Stromal cell of bone marrow (primary cell): ENCODE measurements at regions not wholly inside any gene's neighbourhood (a gene's known extent, or its start where the extent isn't known, plus 50 kb on each side); places are given as distances from the start of the nearest gene placed in this dataset.

Experiments used
- DNase-seq: peaks from one replicate; pipeline ENCODE4 v3.0.0-alpha.2; 2012; ENCODE audit warnings: low read depth

GRCh38 chr16:8271344-8271743, 319.0 kb downstream of the TMEM114 start:
- DNase-seq = no peak

- DNase-seq = no peak
Measured at GRCh38 chr16:8262299-8262698, 328.0 kb downstream of the TMEM114 start.

DNA sequence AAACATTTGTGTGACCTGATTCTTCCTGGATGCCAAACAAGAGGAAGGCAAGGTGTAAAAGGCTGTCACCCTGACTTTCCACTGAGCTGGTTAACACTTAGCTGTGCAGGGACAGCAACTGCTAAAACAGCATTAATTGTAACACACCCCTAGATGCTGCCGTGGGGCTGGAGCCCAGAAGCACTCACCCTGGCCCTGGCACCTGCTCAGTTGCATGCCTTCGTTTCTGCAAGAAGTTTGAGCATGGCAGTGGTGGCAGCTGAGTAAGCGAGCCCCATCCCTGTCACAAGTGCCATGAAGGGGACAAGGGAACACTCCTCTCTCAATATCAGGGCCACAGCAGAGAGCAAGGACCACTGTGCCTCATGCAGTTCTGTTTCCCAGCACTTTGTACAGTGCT, 330.2 kb downstream of the TMEM114 start:
- no peak for DNase-seq

DNA sequence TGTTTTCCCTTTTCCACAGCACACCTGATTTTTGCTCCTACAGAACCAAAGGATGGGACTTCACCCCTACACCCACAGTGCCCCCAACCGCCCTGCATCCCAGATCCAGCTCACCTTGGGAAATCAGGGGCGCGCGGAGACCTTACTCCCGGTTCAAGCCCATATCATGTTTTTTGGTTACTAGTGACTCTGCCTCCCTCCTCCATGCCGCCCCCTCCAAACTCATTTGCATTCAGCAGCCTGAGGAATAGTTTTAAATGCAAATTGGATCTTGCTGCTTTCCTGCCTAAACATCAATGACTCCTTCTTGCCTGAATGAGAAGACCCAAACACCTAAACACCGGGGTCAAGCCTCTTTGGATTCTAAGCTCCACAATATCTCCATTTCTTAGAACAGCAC, 331.8 kb downstream of the TMEM114 start:
- no peak for DNase-seq

GRCh38 chr16:8257561-8257960, 332.8 kb downstream of the TMEM114 start:
- DNase-seq = no peak

DNA sequence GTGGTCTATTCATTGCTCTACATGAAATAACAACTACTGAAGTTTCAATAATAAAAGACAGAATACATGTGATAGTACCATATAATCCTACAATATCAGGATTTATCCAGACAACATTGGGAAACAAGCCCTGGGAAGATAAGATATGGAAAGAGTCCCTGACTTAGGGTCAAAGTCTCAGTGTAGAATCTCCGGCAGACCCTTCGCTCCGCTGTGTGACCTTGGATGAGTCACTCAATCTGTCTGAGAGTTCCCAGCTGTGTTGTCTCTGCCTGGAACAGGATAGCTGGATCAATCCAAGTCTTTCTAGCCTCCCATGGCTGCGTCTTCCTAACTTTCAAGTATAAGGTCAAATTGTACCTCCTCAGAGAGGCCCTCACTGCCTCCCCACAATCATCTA, 335.9 kb downstream of the TMEM114 start:
- DNase-seq = no peak

- no peak for DNase-seq
Measured at GRCh38 chr16:8253718-8254117, 336.6 kb downstream of the TMEM114 start.

DNA sequence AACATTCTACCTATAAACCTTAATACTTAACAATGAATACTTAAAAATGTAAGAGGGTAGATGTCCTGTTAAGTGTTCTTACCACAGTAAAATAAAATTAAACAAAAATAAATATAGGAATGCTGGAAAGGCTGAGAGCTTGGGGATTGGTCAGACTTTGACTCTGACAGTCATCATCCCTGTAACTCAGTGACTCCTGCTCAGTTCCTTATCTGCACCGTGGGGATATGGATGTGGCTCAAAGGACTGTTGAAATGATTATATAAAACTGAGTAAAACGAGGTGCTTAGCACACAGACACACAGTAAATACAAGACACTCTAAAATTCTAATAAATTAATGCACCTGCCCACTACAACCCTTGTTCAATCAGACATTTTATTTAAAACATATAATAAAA, 338.6 kb downstream of the TMEM114 start:
- DNase-seq = no peak

- DNase-seq = no peak
Measured at GRCh38 chr16:8251298-8251697, 339.0 kb downstream of the TMEM114 start.

- no peak for DNase-seq
Measured at GRCh38 chr16:8247993-8248392, 342.3 kb downstream of the TMEM114 start.

DNA sequence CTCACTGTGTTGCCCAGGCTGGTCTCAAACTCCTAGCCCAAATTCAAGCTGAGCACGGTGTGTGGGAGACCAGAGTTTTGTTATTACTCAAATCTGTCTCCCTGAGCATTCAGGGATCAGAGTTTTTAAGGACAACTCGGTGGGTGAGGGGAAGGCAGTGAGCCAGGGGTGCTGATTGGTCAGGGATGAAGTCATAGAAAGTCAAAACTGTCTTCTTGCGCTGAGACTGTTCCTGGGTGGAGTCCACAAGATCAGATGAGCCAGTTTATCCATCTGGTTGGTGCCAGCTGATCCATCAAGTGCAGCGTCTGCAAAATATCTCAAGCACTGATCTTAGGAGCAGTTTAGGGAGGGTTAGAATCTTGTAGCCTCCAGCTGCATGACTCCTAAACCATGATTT, 346.3 kb downstream of the TMEM114 start:
- no peak for DNase-seq

DNA sequence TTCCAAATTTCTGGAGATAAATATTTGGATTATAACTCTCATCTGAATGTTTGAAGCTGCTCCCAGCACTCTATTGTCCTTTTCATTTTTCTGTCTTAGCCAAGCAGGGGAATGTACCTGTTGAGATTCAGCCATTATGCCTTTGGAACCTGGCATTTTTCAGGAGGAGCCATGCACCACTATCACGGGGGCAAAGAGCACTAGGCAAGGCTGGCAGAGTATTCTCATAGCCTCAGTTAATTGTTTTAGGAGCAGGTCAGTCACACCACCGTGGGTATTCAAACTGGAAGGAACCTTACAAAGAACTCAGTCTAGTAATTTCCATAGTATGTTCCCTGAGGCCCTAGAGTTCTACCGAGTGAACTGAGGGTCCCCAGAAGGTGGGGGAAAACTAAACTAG, 348.9 kb downstream of the TMEM114 start:
- no peak for DNase-seq

DNA sequence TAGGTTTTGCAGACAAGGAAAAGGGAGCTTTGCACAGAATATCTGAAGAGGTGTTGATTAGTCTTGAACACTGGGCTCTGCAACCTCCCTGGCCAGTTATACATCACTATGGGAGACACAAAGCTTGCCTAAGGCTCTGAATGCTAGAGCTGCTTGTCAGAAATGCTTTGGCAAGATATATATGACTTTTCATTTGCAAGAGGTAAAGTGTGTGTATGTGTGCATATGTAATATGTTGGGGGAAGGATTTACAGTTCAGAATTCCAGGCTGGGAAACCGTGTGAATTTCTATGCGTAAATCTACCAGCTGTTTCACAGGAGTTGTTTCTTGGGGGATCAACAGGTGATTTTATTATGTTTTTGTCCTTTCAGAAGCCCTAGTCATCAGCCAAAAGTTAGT, 350.9 kb downstream of the TMEM114 start:
- no peak for DNase-seq

GRCh38 chr16:8237452-8237851, 352.9 kb downstream of the TMEM114 start:
- no peak for DNase-seq

DNA sequence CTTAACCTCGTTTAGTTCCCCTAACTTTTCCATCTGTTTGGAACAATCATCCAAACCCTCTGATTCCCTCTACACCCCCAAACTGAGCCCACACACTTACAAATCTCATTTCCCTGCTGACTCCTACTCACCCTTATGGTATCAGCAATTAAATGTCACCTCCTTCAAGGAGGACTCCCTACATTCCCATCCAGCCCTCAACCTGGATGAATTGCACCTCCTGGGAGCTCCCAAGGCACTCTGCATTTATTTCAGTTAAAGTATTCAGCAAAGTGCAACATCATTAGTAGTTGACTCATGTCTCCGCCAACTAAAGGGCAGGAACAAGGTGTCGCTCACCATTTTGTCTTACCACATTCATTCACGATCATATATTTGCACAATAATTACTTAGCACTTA, 353.5 kb downstream of the TMEM114 start:
- DNase-seq = no peak

DNA sequence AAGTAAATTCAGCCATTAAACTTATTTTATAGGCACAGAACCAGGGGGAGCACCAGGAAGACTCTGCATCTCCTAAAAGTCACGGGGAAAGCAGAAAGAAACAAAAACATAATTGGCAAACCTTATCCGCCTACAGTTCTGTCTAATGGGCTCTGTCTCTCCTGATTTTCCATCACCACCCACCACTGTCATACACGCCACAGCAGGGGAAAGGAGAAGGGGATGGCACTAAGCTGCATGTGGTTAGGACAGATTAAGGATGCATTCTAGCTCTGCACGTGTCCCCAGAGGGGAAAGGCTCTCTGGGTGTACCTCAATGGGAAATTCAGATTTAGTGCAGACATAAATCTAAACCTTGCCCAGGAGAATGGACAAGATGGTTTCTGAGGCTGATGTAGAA, 359.8 kb downstream of the TMEM114 start:
- DNase-seq = no peak

GRCh38 chr16:8229011-8229520, 361.2 kb downstream of the TMEM114 start:
- no peak for DNase-seq

GRCh38 chr16:8217201-8217600, 373.1 kb downstream of the TMEM114 start:
- DNase-seq = no peak

DNA sequence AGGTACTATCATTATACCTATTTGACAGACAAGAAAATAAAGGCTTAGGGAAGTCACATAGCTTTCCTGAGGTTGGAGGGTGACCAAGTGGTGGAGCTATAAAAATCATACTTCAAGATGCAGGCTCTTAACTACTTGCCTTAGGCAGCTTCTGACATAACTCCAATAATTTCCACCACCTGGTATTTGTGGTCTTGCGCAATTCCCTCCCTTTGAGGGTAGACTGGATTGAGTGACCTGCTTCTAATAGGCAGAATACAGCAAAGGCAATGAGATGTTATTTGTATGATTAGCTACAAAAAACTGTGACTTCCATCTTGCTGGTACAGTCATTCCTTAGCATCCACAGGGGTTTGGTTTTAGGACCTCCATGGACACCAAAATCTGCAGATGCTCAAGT, 385.5 kb downstream of the TMEM114 start:
- no peak for DNase-seq

DNA sequence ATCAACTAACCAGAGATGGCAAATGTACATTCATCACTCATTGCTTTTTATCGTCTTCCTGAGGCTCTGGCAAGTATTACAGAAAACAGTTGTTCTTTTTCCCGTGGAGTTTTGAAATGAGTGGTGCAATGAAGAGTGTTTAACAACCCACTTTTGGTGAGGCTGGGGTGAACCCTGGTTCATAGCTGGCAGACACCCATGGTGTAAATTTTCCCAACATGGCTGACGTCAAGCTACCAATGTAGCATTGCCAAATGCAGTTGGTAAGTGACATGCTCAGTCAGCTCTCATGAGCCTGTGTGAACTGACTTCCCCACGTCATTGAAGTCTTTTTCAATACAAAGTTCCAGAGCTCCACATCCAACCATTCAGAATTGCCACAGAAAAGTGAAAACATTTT, 386.2 kb downstream of the TMEM114 start:
- no peak for DNase-seq

GRCh38 chr16:8203101-8203500, 387.2 kb downstream of the TMEM114 start:
- no peak for DNase-seq

DNA sequence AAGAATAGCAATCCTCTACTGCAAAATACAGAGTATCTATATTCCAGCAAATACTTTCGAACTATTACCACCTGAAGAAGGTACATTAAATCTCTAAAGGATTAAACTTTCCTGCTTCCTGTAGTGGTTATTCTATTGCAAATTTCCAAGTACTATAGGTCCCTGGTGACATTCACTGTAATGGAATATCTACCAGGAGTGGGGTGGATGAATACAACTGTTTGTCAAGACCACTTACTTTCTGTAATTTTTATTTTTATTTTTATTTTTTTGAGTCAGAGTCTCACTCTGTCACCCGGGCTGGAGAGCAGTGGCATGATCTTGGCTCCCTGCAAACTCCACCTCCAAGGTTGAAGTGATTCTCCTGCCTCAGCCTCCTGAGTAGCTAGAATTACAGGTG, 389.5 kb downstream of the TMEM114 start:
- no peak for DNase-seq

DNA sequence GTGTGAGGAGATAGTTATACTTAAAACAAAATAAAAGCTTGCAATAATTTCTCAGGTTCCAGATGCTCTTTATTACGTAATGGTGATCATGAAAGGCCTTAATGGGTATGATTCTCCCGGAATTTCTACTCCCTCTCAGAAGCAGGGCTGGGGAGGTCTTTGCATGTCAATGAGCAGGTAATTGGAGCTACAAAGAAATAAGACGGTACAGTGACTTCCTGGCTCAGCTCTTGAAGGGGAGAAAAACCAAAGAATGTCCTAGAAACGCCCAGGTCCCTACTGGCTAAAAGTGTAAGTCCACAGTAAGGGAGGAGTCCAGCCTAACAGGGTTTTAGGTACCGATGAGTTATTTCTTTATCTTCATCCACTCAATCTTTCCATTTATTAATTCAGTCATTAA, 390.9 kb downstream of the TMEM114 start:
- DNase-seq = no peak

- DNase-seq = no peak
Measured at GRCh38 chr16:8194794-8195193, 395.5 kb downstream of the TMEM114 start.

DNA sequence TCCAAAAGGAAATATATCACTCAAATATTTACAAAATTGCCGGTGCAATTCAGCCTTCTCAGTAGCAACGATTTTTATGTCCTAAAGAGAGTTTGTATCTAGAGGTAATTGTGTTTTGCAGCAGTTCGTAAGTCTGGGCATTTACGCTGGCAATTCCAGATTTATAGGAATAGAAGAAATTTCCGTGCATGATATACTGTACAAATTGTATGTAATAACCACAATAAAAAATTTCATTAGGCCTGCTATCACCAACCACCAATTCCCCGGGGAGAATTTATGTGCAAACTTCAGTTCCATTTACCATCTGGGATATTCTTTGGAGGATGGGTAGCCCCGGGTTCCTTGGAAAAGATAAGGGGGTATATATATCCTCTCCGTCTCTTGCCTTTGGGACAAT, 401.5 kb downstream of the TMEM114 start:
- no peak for DNase-seq
